Mesenchymal stem cell (in vitro differentiated cells and primary cell): ENCODE measurements at regions not wholly inside any gene's neighbourhood (a gene's known extent, or its start where the extent isn't known, plus 50 kb on each side); places are given as distances from the start of the nearest gene placed in this dataset.

Experiments
- DNase-seq: peaks from one replicate; pipeline ENCODE4 v3.0.0-alpha.2; 2013
- H2AFZ ChIP-seq: one replicate; pipeline ENCODE4 v1.6.1; 2013; ENCODE audit warnings: low read depth, mild to moderate bottlenecking, control low read depth, inconsistent platforms, low read length, moderate library complexity
- H2AK5ac ChIP-seq: 2 replicates; pipeline ENCODE4 v1.6.1; 2013; ENCODE audit warnings: low read length, moderate library complexity, mild to moderate bottlenecking, inconsistent platforms; ENCODE audit not compliant: severe bottlenecking
- H2BK120ac ChIP-seq: one replicate; pipeline ENCODE4 v1.6.1; 2013; ENCODE audit warnings: low read depth, mild to moderate bottlenecking, inconsistent platforms, low read length, moderate library complexity
- H2BK12ac ChIP-seq, 2 experiments: one replicate each; pipeline ENCODE4 v1.6.1; 2013; ENCODE audit warnings: inconsistent platforms in 2 of 2, low read length in 2 of 2, mild to moderate bottlenecking in 2 of 2, moderate library complexity in 2 of 2, control low read depth in 1 of 2
- H2BK15ac ChIP-seq: one replicate; pipeline ENCODE4 v1.6.1; 2013; ENCODE audit warnings: mild to moderate bottlenecking, low read depth, inconsistent platforms; ENCODE audit not compliant: poor library complexity, severe bottlenecking
- H2BK5ac ChIP-seq: 2 replicates; pipeline ENCODE4 v1.6.1; 2013; ENCODE audit warnings: low read depth, mild to moderate bottlenecking, low read length, control low read depth, inconsistent platforms; ENCODE audit not compliant: poor library complexity, severe bottlenecking
- H3K14ac ChIP-seq, 2 experiments: one replicate each; pipeline ENCODE4 v1.6.1; 2013; ENCODE audit warnings: inconsistent platforms in 2 of 2, low read length in 2 of 2, control low read depth in 1 of 2, mild to moderate bottlenecking in 1 of 2, moderate library complexity in 1 of 2
- H3K18ac ChIP-seq, 2 experiments: one replicate each; pipeline ENCODE4 v1.6.1; 2013; ENCODE audit warnings: inconsistent platforms in 2 of 2, low read length in 2 of 2, control low read depth in 1 of 2, low read depth in 1 of 2, mild to moderate bottlenecking in 1 of 2
- H3K23ac ChIP-seq, 2 experiments: one replicate each; pipeline ENCODE4 v1.6.1; 2013; ENCODE audit warnings: inconsistent platforms in 2 of 2, low read length in 2 of 2, mild to moderate bottlenecking in 2 of 2, moderate library complexity in 2 of 2, control low read depth in 1 of 2
- H3K27ac ChIP-seq: 2 replicates; pipeline ENCODE4 v1.5.1; 2013; ENCODE audit warnings: mild to moderate bottlenecking, moderate library complexity, low read length, control low read depth, inconsistent platforms; ENCODE audit not compliant: poor library complexity, severe bottlenecking
- H3K27me3 ChIP-seq, 2 experiments: 2 replicates each; pipeline versions ENCODE4 v1.6.1 to v1.7.0; 2013; ENCODE audit warnings: low read length in 2 of 2, mild to moderate bottlenecking in 2 of 2, moderate library complexity in 2 of 2, control low read depth in 1 of 2, inconsistent platforms in 1 of 2; ENCODE audit not compliant: control insufficient read depth in 1 of 2, insufficient read depth in 1 of 2
- H3K36me3 ChIP-seq, 2 experiments: 2 replicates each; pipeline versions ENCODE4 v1.6.1 to v1.7.0; 2013; ENCODE audit warnings: low read length in 2 of 2, control low read depth in 1 of 2, inconsistent platforms in 1 of 2, low read depth in 1 of 2, mild to moderate bottlenecking in 1 of 2; ENCODE audit not compliant: insufficient read depth in 2 of 2, control insufficient read depth in 1 of 2
- H3K4ac ChIP-seq, 2 experiments: one replicate each; pipeline ENCODE4 v1.6.1; 2013; ENCODE audit warnings: inconsistent platforms in 2 of 2, low read length in 2 of 2, mild to moderate bottlenecking in 2 of 2, moderate library complexity in 2 of 2, control low read depth in 1 of 2, low read depth in 1 of 2
- H3K4me1 ChIP-seq: 2 replicates; pipeline ENCODE4 v1.6.1; 2013; ENCODE audit warnings: low read depth, low read length, control low read depth; ENCODE audit not compliant: control insufficient read depth, insufficient read depth
- H3K4me2 ChIP-seq: 2 replicates; pipeline ENCODE4 v1.6.1; 2013; ENCODE audit warnings: low read length, mild to moderate bottlenecking, inconsistent platforms; ENCODE audit not compliant: poor library complexity, severe bottlenecking
- H3K4me3 ChIP-seq, 2 experiments: 2 replicates each; pipeline versions ENCODE4 v1.5.1 to v1.7.0; 2013; ENCODE audit warnings: low read length in 2 of 2, mild to moderate bottlenecking in 2 of 2, control low read depth in 1 of 2, low read depth in 1 of 2; ENCODE audit not compliant: insufficient read depth in 1 of 2
- H3K79me1 ChIP-seq: replicated peaks from 2 replicates; pipeline ENCODE4 v1.6.1; 2013; ENCODE audit warnings: mild to moderate bottlenecking, control low read depth, low read length, inconsistent platforms; ENCODE audit not compliant: poor library complexity, severe bottlenecking
- H3K9ac ChIP-seq: 2 replicates; pipeline ENCODE4 v1.7.0; 2013; ENCODE audit warnings: mild to moderate bottlenecking, low read length, moderate library complexity
- H3K9me3 ChIP-seq: 2 replicates; pipeline ENCODE4 v1.7.0; 2013; ENCODE audit warnings: mild to moderate bottlenecking, low read length; ENCODE audit not compliant: control insufficient read depth
- H4K8ac ChIP-seq: one replicate; pipeline ENCODE4 v1.6.1; 2013; ENCODE audit warnings: inconsistent platforms, mild to moderate bottlenecking, low read length, moderate library complexity
- H4K91ac ChIP-seq: one replicate; pipeline ENCODE4 v1.6.1; 2013; ENCODE audit warnings: mild to moderate bottlenecking, low read length, inconsistent platforms
- WGBS: methylation state at CpG from one replicate; pipeline ENCODE4 v1.1.7; 2013; ENCODE audit warnings: mixed read lengths; 5-methylcytosine and 5-hydroxymethylcytosine counted together

GRCh38 chr5:61822584-61822983 is 483.4 kb upstream of the KIF2A start:
- H3K4me2 ChIP-seq = no peak overlapping the region
- WGBS = 92% methylated on average over 4 of the region's 5 CpGs
- H3K9me3 ChIP-seq = no peaks in the 10 kb centered on the region
- no peak overlapping the region for H2AK5ac ChIP-seq
- no peak overlapping the region for H3K23ac ChIP-seq
- H3K79me1 ChIP-seq = no peaks in the 10 kb centered on the region
- no peak overlapping the region for H3K4me3 ChIP-seq
- H3K27ac ChIP-seq = no peak overlapping the region
- no peaks in the 10 kb centered on the region for H3K4me1 ChIP-seq
- no peak for DNase-seq
- H3K18ac ChIP-seq = no peak overlapping the region
- H3K14ac ChIP-seq = no peak overlapping the region
- no peak overlapping the region for H2BK120ac ChIP-seq
- H2BK12ac ChIP-seq = no peak overlapping the region
- H4K8ac ChIP-seq = no peak overlapping the region
- H2AFZ ChIP-seq = no peak overlapping the region
- no peak overlapping the region for H3K9ac ChIP-seq
- no peak overlapping the region for H2BK5ac ChIP-seq
- no peak overlapping the region for H3K4ac ChIP-seq
- no peak overlapping the region for H2BK15ac ChIP-seq
- no peaks in the 10 kb centered on the region for H3K36me3 ChIP-seq
- H4K91ac ChIP-seq = no peak overlapping the region
- peaks cover 0 to 18% of the 10 kb centered on the region in 2 experiments for H3K27me3 ChIP-seq

- Histone ChIP-seq H2BK12ac (no peak overlapping the region), H3K4me1 (no peaks in the 10 kb centered on the region), H2AK5ac (no peak overlapping the region), H2BK120ac (no peak overlapping the region), H3K27ac (no peak overlapping the region), H3K14ac (no peak overlapping the region), H3K4me2 (no peak overlapping the region), H2BK15ac (no peak overlapping the region), H3K9ac (no peak overlapping the region), H3K4ac (no peak overlapping the region), H3K18ac (no peak overlapping the region), H3K79me1 (no peaks in the 10 kb centered on the region), H2AFZ (no peak overlapping the region), H3K23ac (no peak overlapping the region), H4K8ac (no peak overlapping the region), H3K9me3 (no peaks in the 10 kb centered on the region), H4K91ac (no peak overlapping the region), H3K4me3 (no peak overlapping the region), H2BK5ac (no peak overlapping the region), H3K27me3 (peaks cover 0 to 18% of the 10 kb centered on the region in 2 experiments), H3K36me3 (no peaks in the 10 kb centered on the region)
- WGBS = 92% methylated on average over 10 of the region's 10 CpGs
- DNase-seq = no peak
Observed at GRCh38 chr5:61823065-61823464, 482.9 kb upstream of the KIF2A start.

GRCh38 chr5:61823781-61824180 is 482.2 kb upstream of the KIF2A start:
- no peak overlapping the region for H3K14ac ChIP-seq
- H2BK15ac ChIP-seq = no peak overlapping the region
- no peak overlapping the region for H3K23ac ChIP-seq
- no peak overlapping the region for H2AK5ac ChIP-seq
- H2BK5ac ChIP-seq = no peak overlapping the region
- H3K4me1 ChIP-seq = no peaks in the 10 kb centered on the region
- H3K27me3 ChIP-seq = peaks cover 0 to 18% of the 10 kb centered on the region in 2 experiments
- no peak overlapping the region for H3K4ac ChIP-seq
- H4K91ac ChIP-seq = no peak overlapping the region
- H3K27ac ChIP-seq = no peak overlapping the region
- H3K36me3 ChIP-seq = no peaks in the 10 kb centered on the region
- no peak overlapping the region for H3K9ac ChIP-seq
- H3K9me3 ChIP-seq = no peaks in the 10 kb centered on the region
- no peak overlapping the region for H2AFZ ChIP-seq
- H3K4me2 ChIP-seq = no peak overlapping the region
- no CpG with 5 or more reads among the region's 2 CpGs for WGBS
- no peak overlapping the region for H3K18ac ChIP-seq
- H3K4me3 ChIP-seq = no peak overlapping the region
- no peak overlapping the region for H2BK120ac ChIP-seq
- H3K79me1 ChIP-seq = no peaks in the 10 kb centered on the region
- no peak overlapping the region for H4K8ac ChIP-seq
- DNase-seq = no peak
- H2BK12ac ChIP-seq = no peak overlapping the region

- H2BK120ac ChIP-seq = no peak overlapping the region
- H3K4ac ChIP-seq = no peak overlapping the region
- H3K4me2 ChIP-seq = no peak overlapping the region
- H3K36me3 ChIP-seq = no peaks in the 10 kb centered on the region
- H2AK5ac ChIP-seq = no peak overlapping the region
- no peak overlapping the region for H3K9ac ChIP-seq
- no peak overlapping the region for H3K18ac ChIP-seq
- no peaks in the 10 kb centered on the region for H3K4me1 ChIP-seq
- 94% methylated on average over 4 of the region's 4 CpGs for WGBS
- no peak overlapping the region for H2BK5ac ChIP-seq
- no peak overlapping the region for H4K8ac ChIP-seq
- no peak overlapping the region for H2BK12ac ChIP-seq
- H3K79me1 ChIP-seq = no peaks in the 10 kb centered on the region
- H2AFZ ChIP-seq = no peak overlapping the region
- H3K27ac ChIP-seq = no peak overlapping the region
- no peak for DNase-seq
- peaks cover 0 to 18% of the 10 kb centered on the region in 2 experiments for H3K27me3 ChIP-seq
- H3K4me3 ChIP-seq = no peak overlapping the region
- H3K9me3 ChIP-seq = no peaks in the 10 kb centered on the region
- no peak overlapping the region for H3K23ac ChIP-seq
- H2BK15ac ChIP-seq = no peak overlapping the region
- H3K14ac ChIP-seq = no peak overlapping the region
- H4K91ac ChIP-seq = no peak overlapping the region
Observed at GRCh38 chr5:61824396-61824795, 481.6 kb upstream of the KIF2A start.
